ENCODE measurements at regions not wholly inside any gene's neighbourhood (a gene's known extent, or its start where the extent isn't known, plus 50 kb on each side); places are given as distances from the start of the nearest gene placed in this dataset.

GRCh38 chr9:26324786-26325443, 567.7 kb downstream of the CAAP1 start:
- no peaks in the 10 kb centered on the region for H3K27me3 ChIP-seq (ENCODE audit: insufficient read depth, poor library complexity, severe bottlenecking)
- H3K27ac ChIP-seq (replicated peaks) = no peak overlapping the region
- H3K4me3 ChIP-seq (replicated peaks; ENCODE audit: insufficient read depth, low read length) = no peak overlapping the region
- no peak for DNase-seq (ENCODE audit: low read depth in 1 of 2, low spot score in 1 of 2)
- TF ChIP-seq POLR2AphosphoS5 (IDR thresholded peaks at IDR 0.05; ENCODE audit: low read depth) (no peak), SPI1 (IDR thresholded peaks at IDR 0.05; ENCODE audit: borderline replicate concordance, low read depth) (no peak), REST (IDR thresholded peaks at IDR 0.05; ENCODE audit: insufficient replicate concordance, low read depth) (no peak), GABPA (IDR thresholded peaks at IDR 0.05; ENCODE audit: low read depth) (no peak), CTCF (IDR thresholded peaks at IDR 0.05; ENCODE audit: insufficient read depth, low read length) (no peak)

GRCh38 chr9:26321935-26322334, 570.7 kb downstream of the CAAP1 start:
- no peak for TF ChIP-seq SPI1 (IDR thresholded peaks at IDR 0.05; ENCODE audit: borderline replicate concordance, low read depth)
- no peak for TF ChIP-seq CTCF (IDR thresholded peaks at IDR 0.05; ENCODE audit: insufficient read depth, low read length)
- no peak for TF ChIP-seq GABPA (IDR thresholded peaks at IDR 0.05; ENCODE audit: low read depth)
- TF ChIP-seq POLR2AphosphoS5 (IDR thresholded peaks at IDR 0.05; ENCODE audit: low read depth) = no peak
- TF ChIP-seq REST (IDR thresholded peaks at IDR 0.05; ENCODE audit: insufficient replicate concordance, low read depth) = no peak
- DNase-seq (ENCODE audit: low read depth in 1 of 2, low spot score in 1 of 2) = no peak
- Histone ChIP-seq H3K4me3 (replicated peaks; ENCODE audit: insufficient read depth, low read length) (no peak overlapping the region), H3K27ac (replicated peaks) (no peak overlapping the region), H3K27me3 (ENCODE audit: insufficient read depth, poor library complexity, severe bottlenecking) (no peaks in the 10 kb centered on the region)

- H3K4me3 ChIP-seq (replicated peaks; ENCODE audit: insufficient read depth, low read length) = no peak overlapping the region
- TF ChIP-seq REST (IDR thresholded peaks at IDR 0.05; ENCODE audit: insufficient replicate concordance, low read depth) (no peak), SPI1 (IDR thresholded peaks at IDR 0.05; ENCODE audit: borderline replicate concordance, low read depth) (no peak), CTCF (IDR thresholded peaks at IDR 0.05; ENCODE audit: insufficient read depth, low read length) (no peak), GABPA (IDR thresholded peaks at IDR 0.05; ENCODE audit: low read depth) (no peak), POLR2AphosphoS5 (IDR thresholded peaks at IDR 0.05; ENCODE audit: low read depth) (no peak)
- H3K27ac ChIP-seq (replicated peaks) = no peak overlapping the region
- no peak for DNase-seq (ENCODE audit: low read depth in 1 of 2, low spot score in 1 of 2)
- no peaks in the 10 kb centered on the region for H3K27me3 ChIP-seq (ENCODE audit: insufficient read depth, poor library complexity, severe bottlenecking)
These were observed 572.7 kb downstream of the CAAP1 start for GRCh38 chr9:26319859-26320258.
